Upper lobe of left lung (tissue), 4 donors: ENCODE measurements at regions not wholly inside any gene's neighbourhood (a gene's known extent, or its start where the extent isn't known, plus 50 kb on each side); places are given as distances from the start of the nearest gene placed in this dataset.

Experiments
- CTCF ChIP-seq, 6 experiments: fragments of 450-650 bp in 4 of 6; fragments of 200-600 bp in 2 of 6; sonication (generic) in 2 of 6; IDR thresholded peaks; one replicate each; pipeline ENCODE4 v1.5.1; 2016 to 2019; ENCODE audit warnings: antibody characterized with exemption in 6 of 6
- EP300 ChIP-seq, 4 donors: sonication (generic); formaldehyde crosslinking; IDR thresholded peaks; one replicate each; pipeline ENCODE4 v1.5.1; 2017; ENCODE audit warnings: antibody characterized with exemption in 4 of 4, control low read depth in 2 of 4
- POLR2AphosphoS5 ChIP-seq, 2 donors: sonication (generic); formaldehyde crosslinking; IDR thresholded peaks; one replicate each; pipeline ENCODE4 v1.5.1; 2017; ENCODE audit warnings: antibody characterized with exemption in 2 of 2

- TF ChIP-seq CTCF (IDR thresholded peaks at IDR 0.05) (no peak), POLR2AphosphoS5 (IDR thresholded peaks at IDR 0.05) (no peak), EP300 (IDR thresholded peaks at IDR 0.05) (no peak)
Measured at GRCh38 chr5:40376566-40376965, 303.1 kb upstream of the PTGER4 start.
